ENCODE measurements at regions not wholly inside any gene's neighbourhood (a gene's known extent, or its start where the extent isn't known, plus 50 kb on each side); places are given as distances from the start of the nearest gene placed in this dataset.

- Histone ChIP-seq H3K79me2 (no peaks in the 10 kb centered on the region), H2AFZ (no peak overlapping the region), H3K4me2 (ENCODE audit: low read length) (no peak overlapping the region), H3K27me3 (ENCODE audit: control insufficient read depth, insufficient read depth, low read length) (no peaks in the 10 kb centered on the region), H3K9ac (no peak overlapping the region), H3K4me1 (no peaks in the 10 kb centered on the region), H3K27ac (no peak overlapping the region), H3K4me3 (ENCODE audit: low read depth, low read length) (no peak overlapping the region), H3K36me3 (ENCODE audit: control insufficient read depth, insufficient read depth, low read length) (no peaks in the 10 kb centered on the region), H3K9me3 (ENCODE audit: control insufficient read depth, low read length) (no peaks in the 10 kb centered on the region)
- no peak for TF ChIP-seq CTCF (IDR thresholded peaks at IDR 0.05)
Observed at GRCh38 chr2:136448986-136449780, 316.2 kb upstream of the THSD7B start.

- Histone ChIP-seq H3K4me3 (ENCODE audit: low read depth, low read length) (no peak overlapping the region), H2AFZ (no peak overlapping the region), H3K79me2 (no peaks in the 10 kb centered on the region), H3K4me1 (no peaks in the 10 kb centered on the region), H3K27ac (no peak overlapping the region), H3K4me2 (ENCODE audit: low read length) (no peak overlapping the region), H3K9me3 (ENCODE audit: control insufficient read depth, low read length) (no peaks in the 10 kb centered on the region), H3K36me3 (ENCODE audit: control insufficient read depth, insufficient read depth, low read length) (no peaks in the 10 kb centered on the region), H3K9ac (no peak overlapping the region), H3K27me3 (ENCODE audit: control insufficient read depth, insufficient read depth, low read length) (no peaks in the 10 kb centered on the region)
- TF ChIP-seq CTCF (IDR thresholded peaks at IDR 0.05), result no peak
Observed at GRCh38 chr2:136448432-136448831, 316.9 kb upstream of the THSD7B start.

- TF ChIP-seq CTCF (IDR thresholded peaks at IDR 0.05), result no peak
- Histone ChIP-seq H3K4me2 (ENCODE audit: low read length) (no peak overlapping the region), H3K27ac (no peak overlapping the region), H3K79me2 (no peaks in the 10 kb centered on the region), H3K4me3 (ENCODE audit: low read depth, low read length) (no peak overlapping the region), H3K9me3 (ENCODE audit: control insufficient read depth, low read length) (no peaks in the 10 kb centered on the region), H3K9ac (no peak overlapping the region), H3K4me1 (no peaks in the 10 kb centered on the region), H3K27me3 (ENCODE audit: control insufficient read depth, insufficient read depth, low read length) (no peaks in the 10 kb centered on the region), H2AFZ (no peak overlapping the region), H3K36me3 (ENCODE audit: control insufficient read depth, insufficient read depth, low read length) (no peaks in the 10 kb centered on the region)
Observed at GRCh38 chr2:136444323-136444722, 321.0 kb upstream of the THSD7B start.

- Histone ChIP-seq H3K4me3 (ENCODE audit: low read depth, low read length) (no peak overlapping the region), H3K27me3 (ENCODE audit: control insufficient read depth, insufficient read depth, low read length) (no peaks in the 10 kb centered on the region), H3K9me3 (ENCODE audit: control insufficient read depth, low read length) (no peaks in the 10 kb centered on the region), H3K27ac (no peak overlapping the region), H3K4me1 (no peaks in the 10 kb centered on the region), H2AFZ (no peak overlapping the region), H3K9ac (no peak overlapping the region), H3K36me3 (ENCODE audit: control insufficient read depth, insufficient read depth, low read length) (no peaks in the 10 kb centered on the region), H3K79me2 (no peaks in the 10 kb centered on the region), H3K4me2 (ENCODE audit: low read length) (no peak overlapping the region)
- TF ChIP-seq CTCF (IDR thresholded peaks at IDR 0.05), result no peak
Observed at GRCh38 chr2:136443661-136444060, 321.7 kb upstream of the THSD7B start.

Data from parathyroid adenoma (tissue), 2 donors.